Loucy (cell line): ENCODE measurements at regions not wholly inside any gene's neighbourhood (a gene's known extent, or its start where the extent isn't known, plus 50 kb on each side); places are given as distances from the start of the nearest gene placed in this dataset.

Experiments
- H2AFZ ChIP-seq: fragments of 200-600 bp; sonication (generic); 2 replicates; pipeline ENCODE4 v1.6.0; 2016; ENCODE audit warnings: antibody characterized with exemption, mild to moderate bottlenecking, low read length, moderate library complexity
- H3F3A ChIP-seq: fragments of 200-600 bp; 2 replicates; pipeline ENCODE4 v1.6.0; 2016; ENCODE audit warnings: antibody characterized with exemption, low read depth, mild to moderate bottlenecking
- H3K27me3 ChIP-seq: fragments of 200-600 bp; sonication (generic); 2 replicates; pipeline ENCODE4 v1.6.1; 2014; ENCODE audit warnings: low read length, mild to moderate bottlenecking; ENCODE audit not compliant: insufficient read depth, poor library complexity, severe bottlenecking
- H3K36me3 ChIP-seq: fragments of 200-600 bp; sonication (generic); 2 replicates; pipeline ENCODE4 v1.6.1; 2016; ENCODE audit warnings: low read length; ENCODE audit not compliant: insufficient read depth
- H3K4me1 ChIP-seq: fragments of 200-600 bp; sonication (generic); 2 replicates; pipeline ENCODE4 v1.5.1; 2014; ENCODE audit warnings: low read length, mild to moderate bottlenecking; ENCODE audit not compliant: insufficient read depth, poor library complexity, severe bottlenecking
- H3K4me2 ChIP-seq: fragments of 200-600 bp; sonication (generic); 2 replicates; pipeline ENCODE4 v1.6.0; 2014; ENCODE audit warnings: antibody characterized with exemption, low read length, low read depth, mild to moderate bottlenecking; ENCODE audit not compliant: poor library complexity, severe bottlenecking
- H3K4me3 ChIP-seq: fragments of 200-600 bp; sonication (generic); 2 replicates; pipeline ENCODE4 v1.5.1; 2014; ENCODE audit warnings: low read length, mild to moderate bottlenecking, mixed read lengths; ENCODE audit not compliant: poor library complexity, severe bottlenecking
- H3K79me2 ChIP-seq: fragments of 200-600 bp; sonication (generic); 2 replicates; pipeline ENCODE4 v1.6.1; 2014; ENCODE audit warnings: low read length; ENCODE audit not compliant: insufficient read depth
- H3K9ac ChIP-seq: fragments of 200-600 bp; sonication (generic); 2 replicates; pipeline ENCODE4 v1.6.0; 2014; ENCODE audit warnings: mild to moderate bottlenecking, low read depth, low read length, moderate library complexity; ENCODE audit not compliant: poor library complexity, severe bottlenecking
- H3K9me2 ChIP-seq: fragments of 200-600 bp; sonication (generic); replicated peaks from 2 replicates; pipeline ENCODE4 v1.6.1; 2016; ENCODE audit warnings: low read depth, low read length, mixed read lengths
- H3K9me3 ChIP-seq: fragments of 200-600 bp; sonication (generic); 2 replicates; pipeline ENCODE4 v1.6.1; 2014; ENCODE audit warnings: mild to moderate bottlenecking, antibody characterized with exemption, low read length, low read depth; ENCODE audit not compliant: insufficient read depth
- H4K20me1 ChIP-seq: fragments of 200-600 bp; sonication (generic); 2 replicates; pipeline ENCODE4 v1.6.0; 2014; ENCODE audit warnings: antibody characterized with exemption, low read length, mild to moderate bottlenecking; ENCODE audit not compliant: insufficient read depth, poor library complexity, severe bottlenecking
- EZH2phosphoT487 ChIP-seq: fragments of 200-600 bp; IDR thresholded peaks from 2 replicates; pipeline ENCODE4 v1.6.1; 2018; ENCODE audit warnings: antibody characterized with exemption, mild to moderate bottlenecking, moderate library complexity, borderline replicate concordance
- TF ChIP-seq, protein P1 (sequence below): fragments of 200-600 bp; sonication (generic); conservative IDR thresholded peaks from 2 replicates; pipeline ENCODE4 v1.5.1; 2014; ENCODE audit warnings: mild to moderate bottlenecking, antibody characterized with exemption, low read length

DNA sequence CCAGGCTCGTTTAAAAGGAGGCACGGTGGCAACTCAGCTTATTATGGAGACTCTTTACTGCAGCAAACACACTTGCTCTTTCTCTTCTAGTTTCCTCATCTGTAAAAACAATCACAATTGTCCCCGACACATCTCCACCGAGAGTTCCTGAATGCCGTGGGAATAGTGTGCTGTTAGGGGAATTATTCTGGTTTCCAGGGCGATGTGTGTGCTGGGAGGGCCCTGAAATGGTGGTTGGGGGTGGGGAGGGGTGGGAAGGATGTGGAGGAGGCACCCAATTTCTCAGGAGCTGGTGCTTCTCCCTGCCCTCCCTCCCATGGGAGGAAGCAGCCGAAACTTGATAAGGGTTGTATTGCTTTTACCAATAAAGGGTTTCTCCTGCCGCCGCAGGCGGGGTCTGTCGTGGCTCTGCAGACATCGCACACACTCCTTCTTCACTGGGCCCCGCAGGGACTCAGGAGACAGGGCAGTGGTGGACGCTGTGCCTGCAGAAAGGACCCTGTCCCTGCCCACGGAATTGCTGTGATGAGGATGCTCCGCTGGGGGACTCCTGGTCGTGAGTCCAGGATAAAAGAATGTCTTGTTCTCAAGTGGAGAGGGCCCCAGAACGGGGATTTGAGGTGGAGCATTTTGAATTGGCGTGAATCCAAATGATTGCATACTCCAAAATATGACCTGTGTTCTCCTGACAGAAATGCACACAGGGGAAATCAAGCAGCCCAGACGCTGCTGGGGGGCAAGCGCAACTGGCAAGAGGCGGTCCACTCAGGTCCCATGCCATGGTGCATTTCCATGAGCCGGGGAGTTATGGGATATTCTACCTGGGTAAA, 119.2 kb downstream of the ACKR3 start:
- Histone ChIP-seq H3K9me3 (no peaks in the 10 kb centered on the region), H4K20me1 (no peaks in the 10 kb centered on the region), H3K36me3 (no peaks in the 10 kb centered on the region), H3K4me2 (no peak overlapping the region), H2AFZ (no peak overlapping the region), H3K4me1 (peaks cover 13% of the 10 kb centered on the region), H3K79me2 (no peaks in the 10 kb centered on the region), H3F3A (no peaks in the 10 kb centered on the region), H3K27me3 (no peaks in the 10 kb centered on the region), H3K9ac (no peak overlapping the region), H3K9me2 (no peaks in the 10 kb centered on the region), H3K4me3 (no peak overlapping the region)
- TF ChIP-seq, protein P1, sequence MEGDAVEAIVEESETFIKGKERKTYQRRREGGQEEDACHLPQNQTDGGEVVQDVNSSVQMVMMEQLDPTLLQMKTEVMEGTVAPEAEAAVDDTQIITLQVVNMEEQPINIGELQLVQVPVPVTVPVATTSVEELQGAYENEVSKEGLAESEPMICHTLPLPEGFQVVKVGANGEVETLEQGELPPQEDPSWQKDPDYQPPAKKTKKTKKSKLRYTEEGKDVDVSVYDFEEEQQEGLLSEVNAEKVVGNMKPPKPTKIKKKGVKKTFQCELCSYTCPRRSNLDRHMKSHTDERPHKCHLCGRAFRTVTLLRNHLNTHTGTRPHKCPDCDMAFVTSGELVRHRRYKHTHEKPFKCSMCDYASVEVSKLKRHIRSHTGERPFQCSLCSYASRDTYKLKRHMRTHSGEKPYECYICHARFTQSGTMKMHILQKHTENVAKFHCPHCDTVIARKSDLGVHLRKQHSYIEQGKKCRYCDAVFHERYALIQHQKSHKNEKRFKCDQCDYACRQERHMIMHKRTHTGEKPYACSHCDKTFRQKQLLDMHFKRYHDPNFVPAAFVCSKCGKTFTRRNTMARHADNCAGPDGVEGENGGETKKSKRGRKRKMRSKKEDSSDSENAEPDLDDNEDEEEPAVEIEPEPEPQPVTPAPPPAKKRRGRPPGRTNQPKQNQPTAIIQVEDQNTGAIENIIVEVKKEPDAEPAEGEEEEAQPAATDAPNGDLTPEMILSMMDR: no peak
- no peak for TF ChIP-seq EZH2phosphoT487

DNA sequence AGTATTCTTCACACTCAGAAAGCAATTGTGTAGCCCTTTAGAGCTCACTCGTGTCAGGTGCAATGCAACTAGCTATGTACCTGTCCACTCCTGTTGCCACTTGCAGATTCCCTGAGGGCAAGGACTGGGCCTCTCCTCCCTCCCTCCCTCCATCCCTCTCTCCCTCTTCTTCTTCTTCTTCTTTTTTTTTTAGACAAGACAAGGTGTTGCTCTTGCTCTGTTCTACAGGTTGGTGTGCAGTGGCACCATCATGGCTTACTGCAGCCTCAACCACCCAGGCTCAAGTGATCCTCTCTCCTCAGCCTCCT, 119.7 kb downstream of the ACKR3 start:
- Histone ChIP-seq H3K9me3 (no peaks in the 10 kb centered on the region), H3K27me3 (no peaks in the 10 kb centered on the region), H3K9ac (no peak overlapping the region), H3K36me3 (no peaks in the 10 kb centered on the region), H3K79me2 (no peaks in the 10 kb centered on the region), H3K9me2 (no peaks in the 10 kb centered on the region), H3K4me3 (no peak overlapping the region), H3K4me2 (no peak overlapping the region), H2AFZ (no peak overlapping the region), H3K4me1 (peaks cover 13% of the 10 kb centered on the region), H3F3A (no peaks in the 10 kb centered on the region), H4K20me1 (no peaks in the 10 kb centered on the region)
- no peak for TF ChIP-seq EZH2phosphoT487
- TF ChIP-seq, protein P1: no peak

DNA sequence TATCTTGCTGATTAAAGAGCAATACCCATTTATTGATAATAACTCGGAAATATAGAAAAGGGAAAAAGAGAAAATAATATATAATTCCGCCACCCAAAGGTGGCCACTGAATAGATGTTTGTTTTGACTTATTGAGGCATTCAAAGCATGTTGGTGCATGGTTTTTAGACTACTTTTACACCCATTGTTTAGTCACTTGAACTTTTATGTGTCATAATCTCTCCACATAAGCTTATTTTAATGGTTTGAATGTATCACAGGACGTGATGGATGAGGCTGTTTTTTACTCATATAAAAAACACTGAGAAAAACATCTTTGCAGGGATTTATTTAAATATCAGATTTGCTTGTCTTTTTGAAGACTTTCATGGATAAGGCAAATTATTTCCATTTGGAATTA, 120.4 kb downstream of the ACKR3 start:
- H3K79me2 ChIP-seq: no peaks in the 10 kb centered on the region
- no peaks in the 10 kb centered on the region for H3K36me3 ChIP-seq
- H3K4me3 ChIP-seq: no peak overlapping the region
- no peaks in the 10 kb centered on the region for H3K9me3 ChIP-seq
- TF ChIP-seq, protein P1: no peak
- TF ChIP-seq EZH2phosphoT487: no peak
- no peak overlapping the region for H3K9ac ChIP-seq
- no peaks in the 10 kb centered on the region for H4K20me1 ChIP-seq
- no peaks in the 10 kb centered on the region for H3F3A ChIP-seq
- H3K27me3 ChIP-seq: no peaks in the 10 kb centered on the region
- no peak overlapping the region for H3K4me2 ChIP-seq
- no peaks in the 10 kb centered on the region for H3K9me2 ChIP-seq
- H2AFZ ChIP-seq: no peak overlapping the region
- H3K4me1 ChIP-seq: peaks cover 7% of the 10 kb centered on the region
